ENCODE measurements at regions not wholly inside any gene's neighbourhood (a gene's known extent, or its start where the extent isn't known, plus 50 kb on each side); places are given as distances from the start of the nearest gene placed in this dataset.

- peak; percentile 54 for DNase-seq (ENCODE audit: low spot score)
Measured at GRCh38 chr11:57100638-57101331, 81.0 kb upstream of the LRRC55 start.

DNA sequence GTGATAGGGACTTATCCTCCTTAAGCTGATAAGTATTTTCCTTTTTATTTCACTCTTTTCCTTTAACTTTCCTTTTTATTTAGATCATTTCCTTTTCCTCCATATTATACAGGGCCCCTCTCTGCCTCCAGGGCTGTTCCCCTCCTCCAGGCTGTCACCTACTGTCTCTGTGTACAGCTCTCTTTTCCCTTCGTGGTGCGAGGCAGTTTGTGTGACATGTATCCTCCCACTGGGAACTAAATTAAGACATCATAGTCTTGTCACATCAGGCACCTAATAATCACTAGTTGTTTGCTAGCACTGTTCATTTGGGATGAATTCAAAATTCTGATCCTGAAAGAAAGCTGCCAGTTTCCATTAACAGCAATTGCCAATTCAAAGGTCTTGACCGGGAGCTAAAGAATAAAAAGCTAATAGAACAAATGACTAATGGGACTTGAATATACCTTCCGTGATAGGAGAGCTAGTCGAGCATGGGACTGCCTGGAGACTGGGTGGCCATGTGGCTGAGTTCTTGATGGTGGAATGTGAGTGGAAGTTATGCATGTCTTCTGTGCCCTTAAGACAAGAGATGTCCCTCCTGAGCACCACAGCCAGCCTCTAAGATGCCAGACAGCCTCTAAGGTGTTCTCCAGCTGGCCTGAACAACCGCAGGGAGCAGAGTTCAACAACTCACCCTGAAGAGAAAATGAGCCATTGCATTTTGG lies 77.7 kb upstream of the LRRC55 start:
- DNase-seq (ENCODE audit: low spot score): no peak

DNA sequence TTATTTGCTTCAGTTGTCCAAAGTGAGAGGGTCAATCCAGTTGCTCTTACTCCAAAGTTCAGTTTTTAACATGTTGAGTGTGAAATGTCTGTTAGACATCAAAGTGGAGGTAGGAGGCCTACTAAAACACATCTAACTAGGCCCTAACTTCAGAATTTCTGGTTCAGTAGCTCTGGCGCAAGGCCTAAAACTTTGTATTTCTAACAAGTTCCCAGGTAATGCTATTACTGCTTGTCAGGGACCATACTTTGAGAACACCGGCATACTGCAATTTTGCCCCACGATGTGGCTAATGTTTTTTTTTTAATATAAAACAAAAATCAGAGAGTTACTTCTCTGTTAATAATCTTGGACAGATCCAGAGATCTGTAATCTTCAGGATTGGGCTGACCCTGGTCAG lies 72.4 kb upstream of the LRRC55 start:
- DNase-seq (ENCODE audit: low spot score): no peak

DNA sequence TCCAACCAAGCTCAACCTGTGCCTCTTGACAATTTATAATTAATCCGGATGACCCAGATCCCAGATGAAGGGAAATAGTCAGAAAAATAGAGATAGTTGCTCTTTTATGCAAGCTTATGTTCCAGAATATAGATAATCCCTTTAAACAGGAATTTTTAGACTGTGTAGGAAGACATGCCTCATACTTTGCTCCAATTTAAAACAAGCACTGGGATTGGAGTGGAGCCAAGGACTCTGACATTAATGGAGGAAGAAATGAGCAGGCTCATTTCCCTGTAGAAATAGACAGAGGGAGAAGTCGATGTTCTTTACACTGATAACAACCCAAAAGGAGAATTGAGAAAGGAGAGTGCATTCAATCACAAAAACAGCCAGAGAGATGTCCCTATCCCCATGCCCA lies 70.1 kb upstream of the LRRC55 start:
- no peak for DNase-seq (ENCODE audit: low spot score)

- DNase-seq (ENCODE audit: low spot score): no peak
Measured at GRCh38 chr11:57116654-57117053, 65.1 kb upstream of the LRRC55 start.

DNA sequence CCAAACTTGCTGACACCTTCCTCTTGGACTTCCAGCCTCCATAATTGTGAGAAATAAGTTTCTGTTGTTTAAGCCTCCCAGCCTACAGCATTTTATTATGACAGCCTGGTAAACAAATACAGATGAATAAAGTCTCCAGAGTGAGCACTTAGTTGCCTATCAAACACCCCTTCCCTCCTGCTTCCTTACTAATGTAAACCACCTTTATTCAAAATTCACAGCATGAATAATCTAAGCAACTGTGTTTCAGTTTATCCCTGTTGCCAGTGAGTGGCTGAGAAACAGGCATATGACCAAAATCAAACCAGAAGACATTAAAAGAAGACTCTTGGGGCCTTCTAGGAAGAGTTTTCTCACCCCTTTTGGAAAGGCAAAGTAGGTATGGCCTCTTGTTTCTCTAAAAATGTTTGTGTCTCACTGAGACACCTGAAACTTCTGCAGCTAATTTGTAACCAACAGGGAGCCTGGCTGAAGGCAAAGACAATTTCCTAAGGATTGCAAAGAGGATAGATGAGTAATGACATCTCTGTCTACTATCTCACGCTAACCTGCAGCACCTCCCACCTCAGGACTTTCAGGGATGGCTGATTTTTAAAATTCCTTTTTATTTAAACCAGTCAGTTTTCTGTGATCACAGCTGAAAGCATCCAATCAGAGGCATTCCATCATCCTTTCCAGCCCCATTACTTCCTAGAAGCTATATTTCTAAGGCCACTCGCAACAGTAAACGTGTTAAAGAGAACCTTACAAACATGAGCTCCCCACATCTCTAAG lies 61.4 kb upstream of the LRRC55 start:
- DNase-seq (ENCODE audit: low spot score): no peak

- DNase-seq (ENCODE audit: low spot score): no peak
Measured at GRCh38 chr11:57121996-57122395, 59.8 kb upstream of the LRRC55 start.

GRCh38 chr11:57123590-57123989 lies 58.2 kb upstream of the LRRC55 start:
- no peak for DNase-seq (ENCODE audit: low spot score)

- no peak for DNase-seq (ENCODE audit: low spot score)
Measured at GRCh38 chr11:57124505-57124904, 57.2 kb upstream of the LRRC55 start.

DNA sequence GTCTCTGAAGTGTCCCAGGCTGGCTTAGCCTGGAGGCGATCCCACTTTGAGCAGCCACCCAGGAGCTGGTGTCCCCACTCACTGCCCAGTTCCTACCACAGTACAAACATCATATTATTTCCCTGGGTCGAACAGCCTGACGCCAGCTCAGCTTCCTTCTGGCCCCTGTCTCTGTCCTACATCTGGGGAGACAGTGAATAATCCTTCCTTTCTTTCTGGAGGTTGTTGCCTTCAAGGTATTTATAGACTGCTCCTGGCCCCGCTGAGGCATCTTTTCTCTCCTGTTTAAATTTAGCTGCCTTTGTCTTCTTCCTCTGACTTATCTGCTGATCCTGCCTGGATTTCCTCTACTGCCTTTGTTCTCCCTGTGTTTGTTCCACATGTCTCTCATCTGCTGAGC lies 56.8 kb upstream of the LRRC55 start:
- peak; percentile 92 for DNase-seq (ENCODE audit: low spot score)

DNA sequence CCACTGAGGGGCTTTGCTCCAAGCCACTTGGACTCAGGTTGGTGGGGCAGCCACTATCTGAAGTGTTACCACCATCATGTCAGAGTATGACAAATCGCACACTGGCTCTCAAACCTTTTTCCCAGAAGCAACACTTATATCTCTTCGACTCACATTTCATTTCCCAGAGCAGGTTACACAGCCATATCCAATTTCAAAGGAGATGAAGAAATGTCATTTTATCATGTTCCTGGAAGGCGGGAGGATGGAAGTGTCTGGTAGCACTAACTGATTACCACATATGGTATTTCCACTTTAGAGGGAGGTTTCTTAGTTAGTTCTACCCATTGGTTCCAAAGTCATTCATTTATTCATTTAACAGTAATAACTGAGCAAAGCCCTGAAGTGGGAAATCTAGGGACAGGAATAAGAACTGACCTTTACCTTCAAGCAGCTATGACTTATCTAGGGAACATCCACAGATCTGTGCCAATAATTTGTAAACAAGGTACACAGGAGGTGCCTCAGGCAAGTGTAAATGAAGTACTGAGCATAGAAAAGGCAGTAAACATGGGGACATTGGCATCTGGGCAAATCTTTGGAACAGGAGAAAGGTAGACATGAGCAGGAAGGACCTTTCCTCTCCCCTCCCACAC lies 54.9 kb upstream of the LRRC55 start:
- DNase-seq (ENCODE audit: low spot score): no peak

GRCh38 chr11:57131080-57131790 lies 50.5 kb upstream of the LRRC55 start:
- peak; percentile 42 for DNase-seq (ENCODE audit: low spot score)

All from kidney capillary endothelial cell (primary cell).